Daoy (cell line): ENCODE measurements at regions not wholly inside any gene's neighbourhood (a gene's known extent, or its start where the extent isn't known, plus 50 kb on each side); places are given as distances from the start of the nearest gene placed in this dataset.
"Not testable (repeated sequence)": the region's sequence is repeated elsewhere in the genome, so short reads cannot be mapped to it uniquely, and the experiment has no call there.

Source experiments
- DNase-seq: peaks from one replicate; pipeline ENCODE4 v3.0.0-alpha.2; 2015; ENCODE audit warnings: low read depth

DNA sequence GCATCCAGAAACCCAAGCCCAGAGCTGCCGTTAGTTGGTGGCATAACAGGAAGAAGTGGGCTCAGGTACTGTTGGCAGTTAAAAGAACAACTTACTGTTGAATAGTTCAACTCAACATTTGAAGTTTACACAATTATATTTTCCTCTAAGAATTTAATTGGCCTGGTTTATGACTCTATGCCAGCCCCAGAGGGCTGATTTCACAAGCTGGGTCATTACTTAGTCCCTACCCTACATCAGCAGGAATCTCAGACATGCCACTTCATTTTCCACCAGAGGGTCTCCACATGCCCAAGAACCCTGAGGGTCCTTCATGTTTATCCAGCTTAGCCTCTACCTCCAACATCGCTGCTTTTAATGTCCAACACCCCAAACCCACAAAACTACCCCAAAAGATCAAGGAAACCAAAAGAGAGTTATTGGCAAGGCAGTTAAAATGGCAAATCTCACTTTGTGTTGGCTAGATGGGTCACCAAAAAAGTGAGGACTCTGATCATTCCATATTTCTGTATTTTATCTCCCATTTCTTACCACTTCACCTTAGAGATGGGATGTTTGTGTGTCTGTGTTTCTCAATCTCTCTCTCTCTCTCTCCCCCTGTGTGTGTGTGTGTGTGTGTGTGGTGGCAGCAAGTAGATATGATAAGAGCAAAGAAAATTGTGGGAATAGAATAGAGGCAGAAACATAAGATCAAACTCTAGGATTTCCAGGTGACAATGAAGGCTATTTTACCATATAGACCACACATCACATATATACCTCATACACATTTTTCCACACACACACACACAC lies 112.5 kb upstream of the TBX18 start:
- no peak for DNase-seq

GRCh38 chr6:84872996-84873723 lies 108.8 kb upstream of the TBX18 start:
- DNase-seq, result no peak

DNA sequence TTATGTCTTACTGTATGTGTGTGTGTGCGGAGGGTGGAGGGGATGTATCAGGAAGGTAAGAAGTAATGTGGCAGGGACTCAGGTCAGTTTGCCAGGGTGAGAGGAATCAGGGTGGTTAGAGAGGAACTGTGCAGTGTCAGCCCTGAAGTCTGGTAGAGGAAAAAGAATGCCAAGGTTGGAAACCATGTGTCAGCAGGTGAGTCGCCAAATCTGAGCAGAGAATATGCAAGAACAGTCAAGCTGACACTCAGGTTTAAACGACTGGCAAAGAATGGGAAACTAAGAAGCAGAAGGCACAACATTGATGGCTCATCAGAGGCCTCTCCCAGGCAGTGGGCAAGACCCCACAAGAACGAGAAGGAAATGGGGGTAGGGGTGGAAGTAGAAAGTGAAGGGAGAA lies 107.5 kb upstream of the TBX18 start:
- no peak for DNase-seq

DNA sequence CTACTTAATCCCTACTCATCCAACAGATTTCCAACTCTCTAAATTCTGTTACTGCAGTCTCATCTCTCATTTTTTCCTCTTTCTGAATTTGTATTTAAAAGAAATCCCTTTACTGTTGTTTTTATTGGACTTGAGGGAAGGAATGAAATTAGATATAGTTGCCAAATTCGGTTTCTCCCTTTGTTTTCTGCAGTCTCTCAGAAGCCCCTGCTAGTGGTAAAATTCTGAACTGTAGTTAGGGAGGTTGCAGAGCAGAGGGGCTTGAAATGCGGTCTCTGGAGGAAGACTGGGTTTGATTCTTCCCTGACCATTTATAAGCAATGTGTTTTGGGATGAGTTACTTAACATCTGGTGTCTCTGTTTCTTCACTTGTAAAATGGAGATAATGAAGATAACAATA lies 106.3 kb upstream of the TBX18 start:
- no peak for DNase-seq

DNA sequence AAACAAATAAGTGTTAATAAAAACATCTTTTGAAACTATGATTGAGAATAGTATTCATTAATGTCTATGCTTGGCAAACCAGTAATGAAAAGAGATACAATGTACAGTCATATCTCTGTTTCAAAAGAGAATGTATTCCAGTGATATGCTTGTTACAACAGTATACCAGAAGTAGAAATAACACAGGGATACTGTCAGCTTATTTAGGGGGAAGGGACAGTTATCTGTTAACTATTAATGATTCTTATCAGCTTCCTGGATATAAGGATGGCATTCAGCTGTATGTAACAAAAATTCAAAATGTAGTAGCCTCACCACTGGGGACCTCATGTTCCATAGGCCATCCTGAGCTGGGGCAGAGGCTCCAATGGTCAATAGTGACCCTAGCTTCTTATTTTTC lies 103.8 kb upstream of the TBX18 start:
- DNase-seq, result no peak

DNA sequence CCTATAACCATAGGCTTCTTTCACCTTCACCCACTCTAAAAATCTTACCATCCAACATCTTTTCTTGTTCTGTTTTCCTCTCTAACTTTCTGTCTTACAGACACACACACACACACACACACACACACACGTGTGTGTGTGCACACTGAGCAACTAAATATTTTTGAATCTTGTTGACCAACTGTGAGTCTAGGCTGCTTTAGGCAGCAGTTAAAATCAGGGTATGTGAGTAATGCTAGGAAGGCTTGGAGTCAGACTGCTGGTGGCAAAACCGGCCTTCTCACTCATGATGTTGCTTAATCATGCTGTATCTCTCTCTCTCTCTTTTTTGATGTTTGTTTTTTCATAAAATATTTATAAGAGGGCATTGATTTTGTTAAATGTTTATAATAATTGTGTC lies 103.1 kb upstream of the TBX18 start:
- DNase-seq, result no peak

- DNase-seq, result no peak
Observed at GRCh38 chr6:84866715-84867114, 102.3 kb upstream of the TBX18 start.

GRCh38 chr6:84865372-84865771 lies 101.0 kb upstream of the TBX18 start:
- DNase-seq, result not testable (repeated sequence)

DNA sequence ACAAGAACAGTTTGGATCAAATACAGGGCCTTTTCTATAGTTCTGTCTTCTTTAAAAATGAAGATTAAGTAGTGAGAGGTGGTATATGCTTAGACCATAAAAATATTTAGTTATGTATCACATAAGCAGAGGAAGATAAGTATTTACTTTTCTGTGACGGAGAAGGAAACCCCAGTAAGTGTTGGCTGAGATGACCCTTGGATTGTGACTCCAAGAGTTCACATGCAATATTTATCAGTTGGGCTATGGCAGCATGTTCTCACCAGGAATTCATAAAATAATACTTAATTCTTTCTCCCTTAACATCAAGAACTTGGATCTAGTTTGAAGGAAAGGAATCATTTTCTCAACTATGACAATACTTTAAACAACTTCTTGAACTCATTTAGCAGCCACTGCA lies 98.4 kb upstream of the TBX18 start:
- DNase-seq, result no peak

DNA sequence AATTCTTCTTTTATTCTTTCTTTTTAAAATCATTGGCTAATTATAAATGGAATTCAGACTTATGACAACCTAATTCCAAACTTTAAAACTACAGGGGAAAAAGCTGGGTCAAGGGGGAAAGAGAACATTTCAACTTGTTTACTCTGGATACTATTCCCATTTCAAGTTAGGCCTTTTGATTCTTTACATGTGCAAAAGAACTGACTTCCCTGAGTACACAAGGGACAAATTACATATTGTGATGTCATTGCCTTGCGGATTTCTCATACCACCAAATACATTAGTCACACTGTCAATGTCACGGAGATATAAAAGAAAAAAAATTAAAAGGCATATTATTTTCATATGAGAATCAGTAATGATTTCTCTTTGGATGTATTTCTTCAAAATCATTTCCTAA lies 96.5 kb upstream of the TBX18 start:
- DNase-seq, result no peak

GRCh38 chr6:84860509-84860908 lies 96.1 kb upstream of the TBX18 start:
- no peak for DNase-seq

DNA sequence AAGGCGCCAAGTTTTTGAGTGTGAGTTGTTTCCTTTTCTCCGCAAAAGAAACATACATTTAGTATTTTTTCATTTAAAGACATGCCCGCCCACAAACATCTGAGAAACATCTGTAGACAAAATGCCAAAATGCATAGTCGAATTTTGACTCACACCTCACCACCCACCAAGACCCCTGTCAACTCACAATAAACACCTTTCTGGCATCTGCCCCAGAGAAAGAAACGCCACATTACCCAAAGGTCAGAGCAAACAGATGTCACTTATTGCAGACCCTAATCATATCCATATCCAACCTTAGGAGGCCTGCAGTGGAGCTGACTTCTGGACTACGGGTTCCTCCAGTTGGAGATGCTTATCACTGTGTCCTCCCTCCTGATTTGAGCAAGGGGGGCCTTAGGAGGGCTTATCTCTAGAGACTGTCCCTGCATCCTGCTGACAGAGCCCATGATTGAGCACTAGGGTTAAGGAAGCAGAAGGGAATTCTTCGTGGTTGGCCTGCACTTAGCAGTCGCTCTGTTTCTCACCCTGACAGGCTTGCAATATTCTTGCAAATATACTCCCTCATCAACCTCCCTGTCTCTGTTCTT lies 90.5 kb upstream of the TBX18 start:
- DNase-seq, result no peak

DNA sequence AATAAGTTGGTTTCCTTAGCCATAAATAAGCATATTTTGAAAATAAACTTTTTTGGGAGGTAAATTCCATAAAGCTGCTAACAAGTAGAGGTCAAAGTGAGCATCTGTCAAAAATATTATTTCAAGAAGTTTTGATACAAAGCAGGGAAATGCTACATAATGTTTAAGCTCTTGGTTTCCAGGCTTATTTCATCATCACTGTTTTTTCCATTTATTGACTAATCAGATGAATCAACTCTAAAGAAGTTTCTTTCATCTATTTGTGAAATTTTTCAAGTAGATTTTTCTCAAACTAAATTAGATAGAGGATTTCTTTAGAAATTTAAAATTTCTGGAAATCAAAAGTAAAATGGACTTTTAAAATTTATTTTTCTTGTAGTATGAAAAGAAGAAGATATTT lies 89.5 kb upstream of the TBX18 start:
- DNase-seq, result no peak

DNA sequence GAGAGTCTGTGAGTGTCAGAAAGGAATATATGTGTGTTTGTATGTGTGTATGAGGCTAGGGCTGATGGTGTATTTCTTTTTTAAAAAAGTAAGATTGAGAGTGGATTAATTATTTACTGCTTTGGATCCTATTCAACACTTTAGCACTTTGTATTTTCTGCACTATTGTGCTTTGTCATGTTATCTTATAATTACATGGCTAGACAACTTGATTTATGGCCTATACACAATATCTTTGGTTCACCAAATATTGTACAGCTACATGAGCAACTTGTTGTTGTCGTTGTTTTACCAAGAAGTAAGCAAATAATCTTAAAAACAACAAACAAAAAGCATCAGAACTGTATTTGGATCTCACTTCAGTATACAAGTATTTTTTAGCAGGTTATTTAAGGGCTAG lies 84.6 kb upstream of the TBX18 start:
- DNase-seq, result no peak

- DNase-seq, result peak; percentile 56
Observed at GRCh38 chr6:84847390-84848160, 83.2 kb upstream of the TBX18 start.

GRCh38 chr6:84842525-84843166 lies 78.2 kb upstream of the TBX18 start:
- DNase-seq, result peak; percentile 15

- not testable (repeated sequence) for DNase-seq
Observed at GRCh38 chr6:84837068-84837866, 72.9 kb upstream of the TBX18 start.

GRCh38 chr6:84836366-84836765 lies 72.0 kb upstream of the TBX18 start:
- DNase-seq, result no peak

- DNase-seq, result no peak
Observed at GRCh38 chr6:84835340-84835739, 70.9 kb upstream of the TBX18 start.

- DNase-seq, result not testable (repeated sequence)
Observed at GRCh38 chr6:84831924-84832323, 67.5 kb upstream of the TBX18 start.

GRCh38 chr6:84825461-84825860 lies 61.1 kb upstream of the TBX18 start:
- peak; percentile 78 for DNase-seq
